ENCODE measurements at regions not wholly inside any gene's neighbourhood (a gene's known extent, or its start where the extent isn't known, plus 50 kb on each side); places are given as distances from the start of the nearest gene placed in this dataset.

DNA sequence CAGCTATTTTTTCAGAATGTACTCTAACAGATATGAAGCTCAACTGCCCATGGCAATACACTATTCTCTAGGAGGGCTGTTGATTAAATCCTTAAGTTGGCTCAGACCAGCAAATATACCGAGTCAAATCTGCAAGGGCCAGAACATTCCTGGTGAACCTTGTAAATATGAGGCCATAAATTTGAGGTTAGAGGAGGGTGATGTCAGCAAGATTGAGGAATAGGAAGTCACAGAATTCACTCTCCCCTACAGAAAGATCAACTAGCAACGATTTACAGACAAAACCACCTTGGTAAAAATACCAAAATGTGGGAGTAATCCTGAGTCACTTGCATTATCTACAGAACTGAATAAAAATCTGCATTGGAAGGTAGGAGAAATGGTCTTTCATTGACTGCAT, 399.3 kb downstream of the GPM6A start:
- no peak for TF ChIP-seq CHCHD3 (CRISPR knock-in tag; IDR thresholded peaks at IDR 0.05)
- no peak for TF ChIP-seq JUND (IDR thresholded peaks at IDR 0.05; ENCODE audit: borderline replicate concordance, low read depth, low read length)
- no peak for TF ChIP-seq JUND (tag; IDR thresholded peaks at IDR 0.05; ENCODE audit: borderline replicate concordance, low read depth, low read length)
- no peak for TF ChIP-seq POLR2A (conservative IDR thresholded peaks at IDR 0.05)
- TF ChIP-seq GATA2 (CRISPR knock-in tag; IDR thresholded peaks at IDR 0.05), result no peak
- TF ChIP-seq DPF2 (IDR thresholded peaks at IDR 0.05), result no peak
- TF ChIP-seq, protein P1, sequence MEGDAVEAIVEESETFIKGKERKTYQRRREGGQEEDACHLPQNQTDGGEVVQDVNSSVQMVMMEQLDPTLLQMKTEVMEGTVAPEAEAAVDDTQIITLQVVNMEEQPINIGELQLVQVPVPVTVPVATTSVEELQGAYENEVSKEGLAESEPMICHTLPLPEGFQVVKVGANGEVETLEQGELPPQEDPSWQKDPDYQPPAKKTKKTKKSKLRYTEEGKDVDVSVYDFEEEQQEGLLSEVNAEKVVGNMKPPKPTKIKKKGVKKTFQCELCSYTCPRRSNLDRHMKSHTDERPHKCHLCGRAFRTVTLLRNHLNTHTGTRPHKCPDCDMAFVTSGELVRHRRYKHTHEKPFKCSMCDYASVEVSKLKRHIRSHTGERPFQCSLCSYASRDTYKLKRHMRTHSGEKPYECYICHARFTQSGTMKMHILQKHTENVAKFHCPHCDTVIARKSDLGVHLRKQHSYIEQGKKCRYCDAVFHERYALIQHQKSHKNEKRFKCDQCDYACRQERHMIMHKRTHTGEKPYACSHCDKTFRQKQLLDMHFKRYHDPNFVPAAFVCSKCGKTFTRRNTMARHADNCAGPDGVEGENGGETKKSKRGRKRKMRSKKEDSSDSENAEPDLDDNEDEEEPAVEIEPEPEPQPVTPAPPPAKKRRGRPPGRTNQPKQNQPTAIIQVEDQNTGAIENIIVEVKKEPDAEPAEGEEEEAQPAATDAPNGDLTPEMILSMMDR (IDR thresholded peaks at IDR 0.05 in 2 of 3, conservative IDR thresholded peaks at IDR 0.05 in 1 of 3; ENCODE audit: insufficient read depth in 2 of 3, low read depth in 1 of 3, low read length in 3 of 3), result no peak
- no peak for TF ChIP-seq MEF2A (IDR thresholded peaks at IDR 0.05; ENCODE audit: control insufficient read depth, low read depth, low read length)
- no peak for TF ChIP-seq POLR2B (IDR thresholded peaks at IDR 0.05; ENCODE audit: low read depth, partially characterized antibody)
- TF ChIP-seq EZH2 (IDR thresholded peaks at IDR 0.05; ENCODE audit: borderline replicate concordance, low read depth, low read length), result no peak
- no peak for TF ChIP-seq LARP7 (IDR thresholded peaks at IDR 0.05)
- no peak for TF ChIP-seq BRCA1 (IDR thresholded peaks at IDR 0.05)
- no peak for TF ChIP-seq BRCA1 (CRISPR knock-in tag; IDR thresholded peaks at IDR 0.05)
- no peak for TF ChIP-seq IRF2 (CRISPR knock-in tag; IDR thresholded peaks at IDR 0.05)
- TF ChIP-seq HDAC2 (IDR thresholded peaks at IDR 0.05), result no peak
- no peak for TF ChIP-seq U2AF1 (optimal IDR thresholded peaks at IDR 0.05; ENCODE audit: low read depth, low read length)

Measured in K562 (cell line).